Stomach (tissue), 8 donors: ENCODE measurements at regions not wholly inside any gene's neighbourhood (a gene's known extent, or its start where the extent isn't known, plus 50 kb on each side); places are given as distances from the start of the nearest gene placed in this dataset.

Source experiments
- DNase-seq, 2 donors: peaks; one replicate each; pipeline versions ENCODE4 v3.0.0 to v3.0.0-alpha.2; 2013 to 2019
- H3K27ac ChIP-seq, 5 donors: fragments of 200-600 bp in 4 of 5; sonication (generic) in 4 of 5; one replicate each; pipeline ENCODE4 v1.5.1; 2013 to 2019; ENCODE audit warnings: mild to moderate bottlenecking in 1 of 5, moderate library complexity in 1 of 5
- H3K27me3 ChIP-seq, 3 donors: fragments of 200-600 bp; sonication (generic); one replicate each; pipeline ENCODE4 v1.5.1; 2017 to 2019; ENCODE audit warnings: mixed run types in 1 of 3
- H3K36me3 ChIP-seq, 4 donors: fragments of 200-600 bp; sonication (generic); 1 replicate in 3 of 4; 2 replicates in 1 of 4; pipeline ENCODE4 v1.5.1; 2016 to 2019
- H3K4me1 ChIP-seq, 4 donors: fragments of 200-600 bp; sonication (generic); one replicate each; pipeline ENCODE4 v1.5.1; 2016 to 2019
- H3K4me3 ChIP-seq, 4 donors: fragments of 200-600 bp; sonication (generic) in 3 of 4; one replicate each; pipeline ENCODE4 v1.5.1; 2016 to 2019; ENCODE audit warnings: mild to moderate bottlenecking in 1 of 4
- H3K9me3 ChIP-seq, 4 donors: fragments of 200-600 bp; sonication (generic); one replicate each; pipeline ENCODE4 v1.5.1; 2016 to 2019
- EP300 ChIP-seq: sonication (generic); formaldehyde crosslinking; IDR thresholded peaks from one replicate; pipeline ENCODE4 v1.6.1; 2017; ENCODE audit warnings: antibody characterized with exemption
- POLR2A ChIP-seq, 4 donors: fragments of 450-650 bp; IDR thresholded peaks; one replicate each; pipeline ENCODE4 v1.6.1; 2016; ENCODE audit warnings: antibody characterized with exemption in 4 of 4, control low read depth in 2 of 4, mild to moderate bottlenecking in 1 of 4, moderate library complexity in 1 of 4
- POLR2AphosphoS5 ChIP-seq, 3 donors: sonication (generic); formaldehyde crosslinking; IDR thresholded peaks; one replicate each; pipeline ENCODE4 v1.6.1; 2016; ENCODE audit warnings: antibody characterized with exemption in 3 of 3
- WGBS, 5 donors: extraction: QIAGEN DNeasy Blood & Tissue Kit in 3 of 5; methylation state at CpG; one replicate each; pipeline versions ENCODE4 v1.1.5 to v1.1.7; 2013 to 2018; 5-methylcytosine and 5-hydroxymethylcytosine counted together
- intact Hi-C: fragments of 100-400 bp; cut with DNase I; formaldehyde crosslinking; loops from one replicate; pipeline ENCODE4 v1.15.1; 2023; ENCODE audit warnings: low total_unique reads
- TF ChIP-seq, protein P1 (sequence below), 7 experiments: fragments of 450-650 bp in 4 of 7; fragments of 200-600 bp in 3 of 7; sonication (generic) in 3 of 7; IDR thresholded peaks; one replicate each; pipeline ENCODE4 v1.5.1; 2016 to 2019; ENCODE audit warnings: antibody characterized with exemption in 7 of 7, control low read depth in 2 of 7, mild to moderate bottlenecking in 1 of 7
- donor health status: healthy with polysubstance abuse.
- donor health status: Bipolar disorder and iron deficiency.
- donor health status: healthy.

DNA sequence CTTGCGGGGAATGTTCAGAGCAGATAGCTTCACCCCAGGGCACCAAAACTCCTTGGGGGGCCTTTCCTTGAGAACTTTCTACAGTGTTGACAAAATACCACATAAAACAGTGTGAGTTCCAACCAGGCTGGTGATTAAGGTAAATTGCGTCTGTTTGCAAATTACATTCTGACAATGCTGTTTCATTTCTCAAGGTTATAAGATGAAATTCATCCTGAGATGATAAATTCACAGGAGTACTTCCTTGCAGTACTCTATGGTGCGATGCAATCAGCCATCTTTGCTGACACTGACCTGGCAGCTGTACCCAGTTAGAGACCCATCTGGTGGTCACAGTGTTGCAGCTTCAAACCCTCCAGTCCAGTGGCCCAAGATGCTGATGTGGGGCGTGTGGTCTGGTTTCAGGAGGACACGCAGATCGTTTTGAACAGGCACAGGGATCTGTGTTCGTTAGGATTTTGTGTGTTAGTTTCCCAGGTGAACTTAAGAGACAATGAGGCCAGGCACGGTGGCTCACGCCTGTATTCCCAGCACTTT is 99.5 kb upstream of the SLC66A3 start:
- intact Hi-C loops, result no loop called here
- TF ChIP-seq EP300 (no peak), POLR2AphosphoS5 (IDR thresholded peaks at IDR 0.05) (no peak), POLR2A (IDR thresholded peaks at IDR 0.05) (no peak)
- TF ChIP-seq, protein P1, sequence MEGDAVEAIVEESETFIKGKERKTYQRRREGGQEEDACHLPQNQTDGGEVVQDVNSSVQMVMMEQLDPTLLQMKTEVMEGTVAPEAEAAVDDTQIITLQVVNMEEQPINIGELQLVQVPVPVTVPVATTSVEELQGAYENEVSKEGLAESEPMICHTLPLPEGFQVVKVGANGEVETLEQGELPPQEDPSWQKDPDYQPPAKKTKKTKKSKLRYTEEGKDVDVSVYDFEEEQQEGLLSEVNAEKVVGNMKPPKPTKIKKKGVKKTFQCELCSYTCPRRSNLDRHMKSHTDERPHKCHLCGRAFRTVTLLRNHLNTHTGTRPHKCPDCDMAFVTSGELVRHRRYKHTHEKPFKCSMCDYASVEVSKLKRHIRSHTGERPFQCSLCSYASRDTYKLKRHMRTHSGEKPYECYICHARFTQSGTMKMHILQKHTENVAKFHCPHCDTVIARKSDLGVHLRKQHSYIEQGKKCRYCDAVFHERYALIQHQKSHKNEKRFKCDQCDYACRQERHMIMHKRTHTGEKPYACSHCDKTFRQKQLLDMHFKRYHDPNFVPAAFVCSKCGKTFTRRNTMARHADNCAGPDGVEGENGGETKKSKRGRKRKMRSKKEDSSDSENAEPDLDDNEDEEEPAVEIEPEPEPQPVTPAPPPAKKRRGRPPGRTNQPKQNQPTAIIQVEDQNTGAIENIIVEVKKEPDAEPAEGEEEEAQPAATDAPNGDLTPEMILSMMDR (IDR thresholded peaks at IDR 0.05), result no peak
- Histone ChIP-seq H3K27me3 (peaks cover 0 to 5% (median 4%) of the 10 kb centered on the region in 3 donors), H3K4me1 (no peaks in the 10 kb centered on the region), H3K4me3 (no peak overlapping the region), H3K36me3 (no peaks in the 10 kb centered on the region), H3K9me3 (peaks cover 0 to 10% (median 8%) of the 10 kb centered on the region in 4 donors), H3K27ac (no peak overlapping the region)
- WGBS, 5 donors, result 90 to 95% (median 91%) methylated on average over 8 to 9 of the region's 9 CpGs
- no peak for DNase-seq

DNA sequence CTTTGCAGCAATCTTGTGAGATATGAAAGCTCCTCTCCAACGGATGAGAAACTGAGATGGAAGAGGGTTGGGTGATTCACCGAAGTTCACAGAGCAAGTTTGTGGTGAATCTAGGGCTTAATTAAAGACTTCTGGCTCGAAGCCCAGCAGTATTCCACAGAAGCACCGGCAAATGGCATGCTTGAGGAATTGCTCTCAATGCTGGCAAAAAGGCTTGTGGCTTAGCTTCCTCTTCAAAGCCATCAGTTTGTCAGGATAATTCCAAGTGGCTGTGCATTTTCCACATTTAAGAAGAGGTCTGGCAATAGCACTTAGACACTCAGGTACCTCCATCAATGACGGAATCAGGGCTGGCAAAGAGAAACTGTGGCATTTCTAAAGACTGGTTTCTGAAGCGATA is 98.7 kb upstream of the SLC66A3 start:
- Histone ChIP-seq H3K4me3 (no peak overlapping the region), H3K9me3 (peaks cover 0 to 15% (median 12%) of the 10 kb centered on the region in 4 donors), H3K4me1 (no peaks in the 10 kb centered on the region), H3K27ac (no peak overlapping the region), H3K36me3 (no peaks in the 10 kb centered on the region), H3K27me3 (peaks cover 0 to 5% (median 4%) of the 10 kb centered on the region in 3 donors)
- peak in 1 of 2 donors; percentile 53 for DNase-seq
- TF ChIP-seq POLR2A (IDR thresholded peaks at IDR 0.05) (no peak), EP300 (no peak), POLR2AphosphoS5 (IDR thresholded peaks at IDR 0.05) (no peak)
- TF ChIP-seq, protein P1 (IDR thresholded peaks at IDR 0.05), result no peak
- WGBS, 5 donors, result 45 to 64% (median 60%) methylated on average over 6 of the region's 6 CpGs
- intact Hi-C loops, result no loop called here

DNA sequence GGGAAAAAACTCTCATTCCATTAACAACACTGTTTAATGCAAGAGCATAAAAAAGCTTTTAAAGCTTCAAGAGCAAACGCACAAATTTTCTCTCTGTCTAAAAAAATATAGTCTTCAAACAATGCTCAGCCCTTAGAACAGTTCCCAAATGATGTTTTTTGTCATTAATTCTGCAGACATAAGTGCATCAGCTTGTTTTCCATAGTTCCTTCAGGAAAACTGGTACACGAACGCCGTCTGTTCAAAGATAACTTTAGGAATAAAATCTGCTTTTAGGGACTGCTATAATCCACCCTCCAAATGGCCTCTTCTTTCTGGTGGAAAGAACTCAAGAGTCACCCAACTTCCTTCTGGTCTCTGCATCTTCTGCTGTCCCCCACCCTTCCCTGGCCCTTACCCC is 98.2 kb upstream of the SLC66A3 start:
- Histone ChIP-seq H3K4me3 (no peak overlapping the region), H3K36me3 (no peaks in the 10 kb centered on the region), H3K27me3 (peaks cover 0 to 5% (median 4%) of the 10 kb centered on the region in 3 donors), H3K9me3 (peaks cover 0 to 18% (median 15%) of the 10 kb centered on the region in 4 donors), H3K27ac (no peak overlapping the region), H3K4me1 (no peaks in the 10 kb centered on the region)
- TF ChIP-seq, protein P1 (IDR thresholded peaks at IDR 0.05), result no peak
- TF ChIP-seq EP300, result no peak
- TF ChIP-seq POLR2AphosphoS5 (IDR thresholded peaks at IDR 0.05), result no peak
- TF ChIP-seq POLR2A (IDR thresholded peaks at IDR 0.05), result no peak
- intact Hi-C loops, result no loop called here
- DNase-seq, result no peak
- WGBS, 5 donors, result 73 to 81% (median 77%) methylated on average over 4 of the region's 4 CpGs

DNA sequence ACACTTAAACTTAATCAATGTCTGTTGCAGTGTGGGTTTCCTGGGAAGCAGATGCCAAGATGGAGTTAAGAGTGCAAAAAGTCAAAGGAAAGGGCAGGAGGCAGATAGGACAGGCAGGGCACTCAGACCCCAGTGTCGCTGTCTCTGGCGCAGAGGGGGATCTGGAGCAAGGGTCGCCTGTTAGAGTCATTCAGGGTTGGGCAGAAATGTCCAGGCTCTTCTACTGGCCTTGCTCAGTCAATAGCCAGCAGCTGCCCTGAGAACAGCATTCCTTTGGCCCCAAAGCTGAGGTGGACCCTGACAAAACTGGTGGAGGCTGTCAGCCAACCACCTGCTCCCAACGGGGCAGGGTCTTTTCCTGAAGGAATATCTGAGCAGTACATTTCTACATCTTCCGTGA is 97.1 kb upstream of the SLC66A3 start:
- H3K27me3 ChIP-seq, result peaks cover 0 to 5% (median 4%) of the 10 kb centered on the region in 3 donors
- no peaks in the 10 kb centered on the region for H3K4me1 ChIP-seq
- intact Hi-C loops, result no loop called here
- WGBS, 5 donors, result 73 to 81% (median 78%) methylated on average over 5 of the region's 5 CpGs
- no peak for TF ChIP-seq POLR2AphosphoS5 (IDR thresholded peaks at IDR 0.05)
- TF ChIP-seq, protein P1 (IDR thresholded peaks at IDR 0.05), result no peak
- no peak for TF ChIP-seq EP300
- TF ChIP-seq POLR2A (IDR thresholded peaks at IDR 0.05), result no peak
- DNase-seq, result no peak
- H3K9me3 ChIP-seq, result peaks cover 0 to 22% (median 20%) of the 10 kb centered on the region in 4 donors
- H3K36me3 ChIP-seq, result no peaks in the 10 kb centered on the region
- no peak overlapping the region for H3K27ac ChIP-seq
- no peak overlapping the region for H3K4me3 ChIP-seq
